Right forelimb (tissue), 1 donor: ENCODE measurements at regions not wholly inside any gene's neighbourhood (a gene's known extent, or its start where the extent isn't known, plus 50 kb on each side); places are given as distances from the start of the nearest gene placed in this dataset.
"Not testable (repeated sequence)": the region's sequence is repeated elsewhere in the genome, so short reads cannot be mapped to it uniquely, and the experiment has no call there.

Experiments
- DNase-seq: peaks from one replicate; pipeline ENCODE4 v3.0.0-alpha.2; 2018

DNA sequence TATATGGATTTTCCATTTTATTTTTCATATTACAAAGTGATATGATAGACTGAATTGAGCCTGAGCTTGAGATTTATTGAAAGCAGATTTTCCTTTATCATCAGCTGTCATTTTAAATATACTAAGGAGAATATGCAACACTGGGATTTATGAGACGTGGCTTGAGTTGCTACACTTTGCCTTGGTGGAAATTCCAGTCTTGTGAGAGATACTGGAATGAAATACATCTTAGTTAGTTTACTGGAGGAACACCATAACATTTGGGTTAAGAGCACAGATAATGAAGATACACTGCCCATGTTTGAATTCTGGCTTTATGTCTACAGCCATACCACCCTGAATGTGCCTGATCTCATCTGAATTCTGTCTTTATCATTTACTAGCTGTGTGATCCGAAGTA, 86.5 kb upstream of the IFNGR1 start:
- DNase-seq = no peak

DNA sequence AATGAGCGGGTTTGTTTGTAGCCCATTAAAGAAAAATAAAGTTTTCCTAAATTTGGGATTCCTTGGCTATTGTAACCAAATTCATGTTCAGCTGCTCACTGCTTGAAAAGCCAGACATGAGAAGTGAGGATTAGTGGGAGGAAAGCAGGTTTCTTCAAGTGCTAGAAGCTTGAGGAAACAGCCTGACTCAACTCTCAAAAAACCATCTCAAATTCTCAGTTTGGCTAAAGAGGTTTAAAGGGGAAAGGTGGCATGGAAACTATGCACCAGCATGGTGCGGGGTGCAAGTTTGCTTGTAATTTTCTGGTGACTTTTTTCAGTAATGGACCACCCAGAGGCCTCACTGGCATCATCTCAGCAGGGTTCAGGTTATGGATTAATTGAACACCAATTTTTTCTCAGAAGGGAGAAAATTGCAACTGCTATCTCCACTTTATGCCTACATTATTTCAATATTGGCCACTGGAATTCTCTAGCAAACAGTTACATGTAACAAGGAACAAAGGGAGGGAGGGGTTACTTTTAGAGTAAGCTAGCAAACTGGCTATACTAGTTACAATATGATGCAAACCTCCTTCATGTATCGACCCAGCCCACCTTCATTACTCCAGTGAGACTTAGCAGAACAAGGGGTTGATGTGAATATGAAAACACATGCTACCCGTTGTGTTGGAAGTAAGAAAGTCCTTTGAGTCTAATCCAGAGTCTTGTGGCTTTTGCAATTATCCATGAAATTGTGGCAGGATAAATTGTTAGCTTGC, 85.0 kb upstream of the IFNGR1 start:
- no peak for DNase-seq

GRCh38 chr6:137303441-137303840, 84.3 kb upstream of the IFNGR1 start:
- DNase-seq = no peak

DNA sequence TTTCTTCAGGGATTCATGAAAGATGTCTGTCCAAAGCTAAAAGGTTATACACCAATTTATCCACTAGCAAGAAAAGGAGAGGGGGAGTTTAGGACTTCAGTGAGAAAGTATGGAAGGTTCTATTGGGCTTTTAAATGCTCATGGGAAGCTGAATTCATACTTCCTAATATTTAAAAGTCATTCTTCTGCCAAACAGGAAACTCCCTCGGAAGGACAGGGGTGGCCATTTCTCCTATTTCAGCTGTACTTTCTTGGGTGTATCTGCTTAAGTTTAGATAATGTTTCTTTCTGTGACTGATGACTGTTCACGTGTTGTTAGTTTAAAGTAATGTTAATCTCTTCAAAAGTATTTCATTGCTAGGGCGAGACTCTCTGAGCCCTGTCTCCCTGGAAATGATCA, 80.5 kb upstream of the IFNGR1 start:
- DNase-seq = no peak

GRCh38 chr6:137297887-137298286, 78.7 kb upstream of the IFNGR1 start:
- no peak for DNase-seq

- not testable (repeated sequence) for DNase-seq
Measured at GRCh38 chr6:137292326-137292725, 73.1 kb upstream of the IFNGR1 start.

DNA sequence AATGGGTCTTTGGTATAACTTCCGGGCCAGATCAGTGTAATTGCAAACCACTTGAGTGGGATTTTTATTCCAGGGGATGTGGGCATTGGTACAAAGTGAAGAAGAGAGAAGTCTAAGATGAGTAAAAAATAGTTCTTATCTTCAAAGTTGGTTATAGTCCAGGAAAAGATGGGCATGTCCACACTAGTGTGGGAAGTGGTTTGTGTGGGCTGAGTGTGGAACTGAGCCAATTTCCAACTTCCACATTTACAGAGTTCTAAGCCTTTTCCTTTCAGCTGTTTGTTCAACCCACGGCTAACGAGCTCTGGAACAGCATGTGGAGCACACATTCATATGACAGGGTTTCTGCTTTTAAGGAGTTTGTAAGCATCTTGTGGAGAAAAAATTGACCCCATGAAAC, 72.3 kb upstream of the IFNGR1 start:
- DNase-seq = no peak

- no peak for DNase-seq
Measured at GRCh38 chr6:137290601-137291261, 71.5 kb upstream of the IFNGR1 start.

DNA sequence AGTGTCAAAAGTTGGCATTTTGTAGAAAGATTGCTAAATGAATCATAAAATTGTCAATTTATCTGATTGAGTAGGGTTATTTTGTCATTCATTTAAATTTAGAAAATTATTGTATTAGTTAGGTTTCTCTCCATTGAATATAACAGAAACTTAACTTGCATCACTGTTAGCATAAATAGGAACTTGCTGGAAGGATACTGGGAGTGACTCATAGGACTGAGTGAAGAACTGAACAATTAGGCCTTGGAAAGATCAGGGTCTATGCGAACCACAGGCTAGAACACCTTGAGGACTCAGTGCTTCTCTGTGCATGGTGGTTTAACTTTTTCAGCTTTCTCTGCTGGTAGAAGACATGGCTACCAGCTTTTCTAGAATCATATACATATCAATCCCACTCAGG, 67.7 kb upstream of the IFNGR1 start:
- DNase-seq = no peak

DNA sequence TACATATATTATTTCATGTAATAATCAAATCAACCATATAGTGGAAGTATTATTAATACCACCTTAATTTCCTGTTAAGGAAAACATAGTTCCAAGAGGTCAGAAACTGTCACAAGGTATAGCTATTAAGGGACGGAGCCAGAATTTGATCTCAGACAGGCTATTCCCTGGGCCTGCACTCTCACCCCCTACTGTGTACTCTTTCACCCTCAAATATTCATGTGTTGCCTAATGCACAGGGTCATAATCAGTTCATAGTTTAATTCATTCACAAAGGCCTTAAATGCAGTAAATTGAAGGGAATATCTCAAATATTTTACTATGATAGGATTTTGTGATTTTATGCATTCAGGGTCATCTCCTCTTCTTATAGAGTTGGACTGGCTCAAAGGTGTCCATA, 67.2 kb upstream of the IFNGR1 start:
- no peak for DNase-seq

DNA sequence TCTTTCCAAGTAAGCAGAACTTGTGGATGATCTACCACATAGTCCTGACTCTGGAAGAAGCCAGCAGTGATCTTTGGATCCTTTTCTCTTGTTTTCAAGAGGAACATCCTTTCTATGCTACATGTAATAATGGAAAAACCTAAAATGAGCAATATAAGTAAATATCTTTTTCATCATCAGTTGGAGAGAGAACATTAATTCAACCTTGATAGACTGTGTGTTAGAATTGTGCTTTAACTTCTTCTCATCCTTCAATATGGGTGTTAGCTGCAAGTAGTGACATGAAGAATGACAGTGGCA, 65.6 kb upstream of the IFNGR1 start:
- no peak for DNase-seq

DNA sequence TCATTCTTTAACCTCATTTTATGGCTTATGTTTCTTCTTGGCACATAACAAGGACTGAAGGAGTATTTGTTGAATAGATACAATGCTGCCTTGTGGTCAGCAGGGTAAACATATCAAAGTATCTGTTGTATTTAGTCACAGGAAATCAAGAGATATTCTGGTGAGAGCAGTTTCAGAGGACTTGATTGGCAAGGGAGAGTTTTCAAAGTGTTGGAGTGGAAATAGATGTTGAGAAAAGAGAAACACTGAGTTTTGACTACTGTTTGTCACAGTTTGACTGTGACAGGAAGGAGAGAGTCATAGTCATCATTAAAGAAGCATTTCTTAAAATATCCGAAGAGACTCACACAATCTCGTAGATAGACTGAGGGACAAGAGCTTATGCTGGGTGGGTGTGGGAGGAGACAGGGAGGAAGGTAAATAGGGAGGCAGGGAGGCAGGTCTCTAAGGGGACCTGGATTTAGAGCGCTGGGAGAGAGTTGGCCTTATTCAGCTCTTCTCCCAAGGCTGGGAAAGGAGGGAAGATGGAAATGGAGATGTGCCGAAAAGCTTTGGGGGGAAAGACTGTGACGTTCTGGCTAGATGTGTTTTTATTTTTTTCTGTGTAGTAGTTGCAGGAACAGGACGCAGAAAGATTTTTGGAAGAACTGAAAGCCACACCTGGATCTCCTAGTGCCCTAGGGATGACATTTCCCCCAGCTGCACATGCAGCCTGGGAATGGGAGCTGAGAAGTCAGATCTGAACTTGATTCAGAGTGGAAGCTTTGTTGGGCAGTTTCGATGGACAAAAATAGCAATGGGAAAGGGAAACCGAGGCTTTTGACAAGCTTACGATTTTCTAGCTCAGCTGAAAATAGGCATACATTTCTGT, 65.0 kb upstream of the IFNGR1 start:
- DNase-seq = no peak

GRCh38 chr6:137283080-137283479, 63.9 kb upstream of the IFNGR1 start:
- no peak for DNase-seq

GRCh38 chr6:137282254-137282653, 63.1 kb upstream of the IFNGR1 start:
- no peak for DNase-seq

DNA sequence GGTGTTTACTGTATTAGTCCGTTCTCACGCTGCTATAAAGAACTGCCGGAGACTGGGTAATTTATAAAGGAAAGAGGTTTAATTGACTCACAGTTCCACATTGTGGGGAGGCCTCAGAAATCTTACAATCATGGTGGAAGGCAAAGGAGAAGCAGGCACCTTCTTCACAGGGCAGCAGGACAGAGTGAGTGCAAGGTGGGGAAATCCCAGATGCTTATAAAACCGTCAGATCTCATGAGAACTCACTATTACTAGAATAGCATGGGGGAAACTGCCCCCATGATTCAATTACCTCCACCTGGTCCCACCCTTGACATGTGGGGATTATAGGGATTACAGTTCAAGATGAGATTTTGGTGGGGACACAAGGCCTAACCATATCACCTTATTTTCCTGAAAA, 60.1 kb upstream of the IFNGR1 start:
- DNase-seq = not testable (repeated sequence)

DNA sequence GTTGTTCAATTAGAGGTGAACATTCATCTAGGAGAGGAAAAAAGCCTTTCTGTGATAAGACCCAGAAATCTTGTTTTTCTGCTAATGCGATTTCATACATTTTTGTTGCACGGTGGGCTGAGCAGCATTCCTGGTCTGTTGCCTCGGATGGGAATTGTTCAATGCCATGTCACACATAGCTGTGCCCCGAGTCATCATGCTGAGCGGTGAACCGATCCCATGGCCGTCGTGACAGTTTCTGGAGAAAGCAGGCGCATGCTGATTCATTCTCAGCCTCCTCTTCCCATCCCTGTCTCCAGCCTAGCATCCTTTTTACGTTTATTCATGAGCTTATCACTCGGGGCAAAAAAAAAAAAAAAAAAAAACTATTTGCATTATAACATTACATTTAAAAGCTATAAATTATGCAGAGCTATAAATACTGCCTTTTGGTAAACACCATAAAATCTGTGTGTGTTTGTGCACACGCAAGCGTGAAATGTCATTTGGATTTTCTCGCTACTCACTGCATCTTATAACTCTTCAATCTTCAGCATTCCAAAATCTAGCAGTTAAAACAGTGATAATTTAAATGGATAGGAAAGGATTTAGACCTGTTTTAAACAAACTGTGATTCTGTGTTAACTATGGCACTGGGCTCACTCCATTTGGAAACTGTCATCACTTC, 58.9 kb upstream of the IFNGR1 start:
- no peak for DNase-seq

GRCh38 chr6:137272403-137272802, 53.2 kb upstream of the IFNGR1 start:
- DNase-seq = no peak

DNA sequence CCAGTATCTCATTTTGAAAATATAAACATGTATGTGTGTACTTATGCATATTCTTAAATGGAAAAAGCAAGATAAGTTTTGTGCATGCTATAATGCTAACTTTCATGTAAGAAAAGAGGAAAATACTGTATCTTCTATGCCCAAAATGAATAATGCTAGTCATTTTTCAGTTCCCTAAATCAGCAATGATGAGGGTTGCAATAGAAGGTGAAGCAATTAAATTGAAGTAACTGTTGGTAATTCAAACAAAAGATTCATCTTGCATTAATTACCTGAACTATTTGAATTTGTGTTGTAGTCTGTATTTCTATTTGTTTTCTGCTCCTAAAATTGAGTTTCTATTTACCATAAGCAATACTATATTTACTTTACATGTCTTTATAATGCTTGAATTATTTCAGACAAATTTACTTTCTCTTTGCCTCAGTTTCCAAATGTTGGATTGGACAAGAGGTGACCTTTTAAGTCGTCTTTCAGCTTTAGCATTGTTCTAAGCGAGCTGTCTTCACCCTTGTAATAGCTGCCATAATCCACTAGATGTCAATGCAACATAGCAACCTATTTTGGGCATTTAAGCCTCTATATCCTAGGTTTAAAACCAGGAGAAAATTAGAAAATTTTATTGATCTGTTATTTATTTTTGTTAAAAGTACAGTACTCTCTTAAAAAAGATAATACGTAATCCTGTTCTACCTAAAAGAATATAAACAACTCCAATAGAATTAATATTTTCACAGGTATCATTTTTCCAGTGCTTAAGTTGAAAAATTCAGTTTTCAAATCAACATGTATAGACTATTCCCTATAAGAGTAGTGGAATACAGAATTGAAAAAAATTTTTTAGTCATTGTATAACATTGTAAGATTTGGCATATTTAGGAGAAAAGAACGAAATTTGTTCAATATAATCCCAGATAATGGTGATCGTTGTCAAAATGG, 52.3 kb upstream of the IFNGR1 start:
- DNase-seq = no peak

DNA sequence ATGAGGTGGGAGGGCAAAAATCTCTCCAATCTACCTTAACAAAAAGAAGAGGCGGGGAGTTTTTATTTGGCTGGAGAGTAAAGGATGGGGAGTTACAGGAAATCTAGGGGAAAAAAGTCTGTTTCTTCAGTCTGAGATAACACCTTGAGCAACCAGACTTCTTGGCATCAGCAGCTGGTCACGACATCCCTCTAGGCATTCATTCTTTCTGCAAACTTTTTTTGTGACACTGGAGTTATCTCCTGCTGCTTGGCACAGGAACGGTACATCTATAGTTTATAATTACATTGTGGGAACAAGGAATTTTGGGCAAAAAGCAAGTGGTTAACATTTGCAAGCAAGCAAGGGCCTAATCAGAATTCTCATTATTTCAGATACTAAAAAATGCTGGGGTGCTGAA, 50.6 kb upstream of the IFNGR1 start:
- DNase-seq = no peak

DNA sequence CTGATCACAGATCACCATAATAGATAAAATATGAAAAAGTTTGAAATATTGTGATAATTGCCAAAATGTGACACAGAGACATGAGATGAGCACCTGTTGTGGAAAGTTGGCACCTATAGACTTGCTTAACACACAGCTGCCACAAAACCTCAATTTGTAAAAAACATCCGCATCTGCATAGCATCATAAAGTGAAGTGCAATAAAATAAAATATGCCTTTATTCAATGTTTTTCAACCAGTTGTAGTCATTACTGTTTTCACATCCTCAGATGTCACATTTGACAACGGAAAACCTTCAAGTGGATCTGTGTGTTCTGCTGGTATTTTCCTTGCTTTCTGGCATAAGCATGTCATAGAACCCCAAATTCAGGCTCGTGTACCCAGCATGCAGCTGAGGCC, 50.2 kb upstream of the IFNGR1 start:
- no peak for DNase-seq
